ENCODE measurements at regions not wholly inside any gene's neighbourhood (a gene's known extent, or its start where the extent isn't known, plus 50 kb on each side); places are given as distances from the start of the nearest gene placed in this dataset.

DNA sequence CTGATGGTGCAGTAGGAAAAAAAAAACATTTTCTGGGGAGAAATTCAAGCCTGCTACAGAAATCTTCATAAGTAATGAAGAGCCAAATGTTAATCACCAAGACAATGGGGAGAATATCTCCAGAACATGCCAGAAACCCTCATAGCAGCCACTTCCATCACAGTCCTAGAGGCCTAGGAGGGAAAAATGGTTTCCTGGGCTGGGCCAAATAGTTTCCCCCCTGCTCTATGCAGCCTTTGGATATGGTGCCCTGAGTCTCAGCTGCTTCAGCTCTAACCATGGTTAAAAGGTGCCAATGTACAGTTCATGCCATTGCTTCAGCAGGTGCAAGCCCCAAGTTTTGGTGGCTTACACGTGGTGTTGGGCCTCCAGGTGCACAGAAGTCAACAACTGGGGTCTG lies 113.1 kb downstream of the ZNF648 start:
- H3K14ac ChIP-seq (ENCODE audit: insufficient read depth, low read length), result no peak overlapping the region
- no peaks in the 10 kb centered on the region for H3K79me2 ChIP-seq (ENCODE audit: insufficient read depth, low read length)
- no peak overlapping the region for H3K9ac ChIP-seq (ENCODE audit: extremely low read depth, insufficient read length, low read length)
- no peak overlapping the region for H3K18ac ChIP-seq (ENCODE audit: insufficient read length, low read depth, low read length)
- H3K23me2 ChIP-seq (ENCODE audit: insufficient read length, low read depth, low read length, poor library complexity, severe bottlenecking), result no peaks in the 10 kb centered on the region
- WGBS (ENCODE audit: extremely low coverage, insufficient read length, low lambda C conversion rate), result no CpG with 5 or more reads among the region's 1 CpG
- no peak overlapping the region for H3K4me2 ChIP-seq (ENCODE audit: insufficient read depth, insufficient read length, low read length)
- H3K4me1 ChIP-seq (ENCODE audit: insufficient read depth, low read length), result no peaks in the 10 kb centered on the region
- H2BK20ac ChIP-seq (ENCODE audit: low read depth, low read length, poor library complexity, severe bottlenecking), result no peak overlapping the region
- H4K91ac ChIP-seq (ENCODE audit: insufficient read length, low read depth, low read length), result no peak overlapping the region
- H3K56ac ChIP-seq (ENCODE audit: insufficient read length, low read depth, low read length), result no peak overlapping the region
- no peaks in the 10 kb centered on the region for H3K9me3 ChIP-seq (ENCODE audit: control insufficient read depth, low read depth, low read length)
- TF ChIP-seq, protein P1, sequence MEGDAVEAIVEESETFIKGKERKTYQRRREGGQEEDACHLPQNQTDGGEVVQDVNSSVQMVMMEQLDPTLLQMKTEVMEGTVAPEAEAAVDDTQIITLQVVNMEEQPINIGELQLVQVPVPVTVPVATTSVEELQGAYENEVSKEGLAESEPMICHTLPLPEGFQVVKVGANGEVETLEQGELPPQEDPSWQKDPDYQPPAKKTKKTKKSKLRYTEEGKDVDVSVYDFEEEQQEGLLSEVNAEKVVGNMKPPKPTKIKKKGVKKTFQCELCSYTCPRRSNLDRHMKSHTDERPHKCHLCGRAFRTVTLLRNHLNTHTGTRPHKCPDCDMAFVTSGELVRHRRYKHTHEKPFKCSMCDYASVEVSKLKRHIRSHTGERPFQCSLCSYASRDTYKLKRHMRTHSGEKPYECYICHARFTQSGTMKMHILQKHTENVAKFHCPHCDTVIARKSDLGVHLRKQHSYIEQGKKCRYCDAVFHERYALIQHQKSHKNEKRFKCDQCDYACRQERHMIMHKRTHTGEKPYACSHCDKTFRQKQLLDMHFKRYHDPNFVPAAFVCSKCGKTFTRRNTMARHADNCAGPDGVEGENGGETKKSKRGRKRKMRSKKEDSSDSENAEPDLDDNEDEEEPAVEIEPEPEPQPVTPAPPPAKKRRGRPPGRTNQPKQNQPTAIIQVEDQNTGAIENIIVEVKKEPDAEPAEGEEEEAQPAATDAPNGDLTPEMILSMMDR (conservative IDR thresholded peaks at IDR 0.05), result no peak
- no peak overlapping the region for H3K4ac ChIP-seq (ENCODE audit: low read depth, low read length)
- DNase-seq, result no peak
- H3T11ph ChIP-seq (ENCODE audit: low read length), result no peak overlapping the region
- no peak overlapping the region for H3K23ac ChIP-seq (ENCODE audit: insufficient read length, low read depth, low read length)
- no peak overlapping the region for H3K27ac ChIP-seq (ENCODE audit: insufficient read length, low read depth, low read length)
- H4K20me1 ChIP-seq (ENCODE audit: control insufficient read depth, insufficient read depth, insufficient read length), result no peaks in the 10 kb centered on the region
- no peaks in the 10 kb centered on the region for H3K4me1 Mint-ChIP-seq
- no peak overlapping the region for H2BK5ac ChIP-seq (ENCODE audit: insufficient read length, low read length)
- peaks cover 6 to 30% (median 6%) of the 10 kb centered on the region in 3 experiments; a peak in 6 of 7 replicates for H3K36me3 Mint-ChIP-seq (ENCODE audit: insufficient read depth in 1 of 3, low read depth in 3 of 3)
- no peaks in the 10 kb centered on the region for H3K79me1 ChIP-seq (ENCODE audit: insufficient read depth, low read depth, low read length, poor library complexity, severe bottlenecking)
- no peaks in the 10 kb centered on the region; the same call in 1 of the 2 replicates for H3K27me3 Mint-ChIP-seq (ENCODE audit: low read depth)
- no peak overlapping the region for H2BK15ac ChIP-seq (ENCODE audit: low read depth, low read length)
- H2AFZ ChIP-seq (ENCODE audit: low read length), result no peak overlapping the region
- no peak overlapping the region for H3K27ac Mint-ChIP-seq
- peaks cover 32 to 42% of the 10 kb centered on the region in 2 experiments for H3K9me3 Mint-ChIP-seq
- H2BK12ac ChIP-seq (ENCODE audit: insufficient read length, low read depth, low read length), result no peak overlapping the region
- no peak overlapping the region for H2AK5ac ChIP-seq (ENCODE audit: insufficient read length, low read length)
- no peak overlapping the region for H4K8ac ChIP-seq (replicated peaks; ENCODE audit: insufficient read length, low read depth, low read length)
- H4K5ac ChIP-seq (ENCODE audit: insufficient read length, low read depth, low read length), result no peak overlapping the region
- H3K27me3 ChIP-seq (ENCODE audit: insufficient read depth, low read length), result no peaks in the 10 kb centered on the region
- no peak overlapping the region for H3K4me3 Mint-ChIP-seq
- H2BK120ac ChIP-seq (ENCODE audit: low read depth, low read length, poor library complexity, severe bottlenecking), result no peak overlapping the region
